NT2/D1 (cell line): ENCODE measurements at regions not wholly inside any gene's neighbourhood (a gene's known extent, or its start where the extent isn't known, plus 50 kb on each side); places are given as distances from the start of the nearest gene placed in this dataset.

Experiments used
- SUZ12 ChIP-seq: IDR thresholded peaks from 2 replicates; pipeline ENCODE4 v1.6.1; 2011; ENCODE audit not compliant: insufficient read length, insufficient read depth; ENCODE audit errors: extremely low read depth
- YY1 ChIP-seq: IDR thresholded peaks from 2 replicates; pipeline ENCODE4 v1.6.1; 2011; ENCODE audit not compliant: insufficient read length, insufficient read depth
- ZNF274 ChIP-seq: IDR thresholded peaks from 2 replicates; pipeline ENCODE4 v1.6.1; 2011; ENCODE audit warnings: mild to moderate bottlenecking, low read depth, low read length

DNA sequence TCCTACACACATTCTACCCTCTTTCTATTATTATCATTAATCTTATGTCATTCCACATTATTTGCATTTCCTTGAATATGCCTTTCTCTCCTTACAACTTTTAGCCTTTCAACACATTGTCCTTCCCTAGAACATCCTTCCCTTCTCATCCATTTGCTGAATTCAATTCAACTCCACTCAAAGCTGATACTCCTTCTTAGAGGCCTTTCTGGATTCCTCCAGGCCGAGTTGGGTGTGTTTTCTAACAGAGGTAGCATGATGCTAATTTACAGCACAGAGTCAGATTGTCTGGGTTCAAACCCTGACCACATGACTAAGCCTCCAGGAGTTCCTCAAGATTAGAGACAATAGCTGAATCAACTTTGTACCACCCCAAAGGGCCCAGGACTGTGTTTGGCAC is 63.4 kb upstream of the IL12A start:
- TF ChIP-seq SUZ12 (no peak), YY1 (no peak), ZNF274 (no peak)
